Suprapubic skin (tissue), 4 donors: ENCODE measurements at regions not wholly inside any gene's neighbourhood (a gene's known extent, or its start where the extent isn't known, plus 50 kb on each side); places are given as distances from the start of the nearest gene placed in this dataset.

ENCODE experiments used
- CTCF ChIP-seq, 2 donors: fragments of 200-600 bp in 1 of 2; fragments of 450-650 bp in 1 of 2; sonication (generic) in 1 of 2; IDR thresholded peaks; one replicate each; pipeline ENCODE4 v1.5.1; 2016 to 2019; ENCODE audit warnings: antibody characterized with exemption in 2 of 2, mild to moderate bottlenecking in 1 of 2, moderate library complexity in 1 of 2
- POLR2A ChIP-seq, 2 donors: fragments of 450-650 bp; IDR thresholded peaks; one replicate each; pipeline ENCODE4 v1.6.1; 2017; ENCODE audit warnings: antibody characterized with exemption in 2 of 2, mild to moderate bottlenecking in 2 of 2, moderate library complexity in 2 of 2
- POLR2AphosphoS5 ChIP-seq, 3 donors: sonication (generic); formaldehyde crosslinking; IDR thresholded peaks; one replicate each; pipeline ENCODE4 v1.6.1; 2017; ENCODE audit warnings: antibody characterized with exemption in 3 of 3

GRCh38 chr15:88975891-88976290 is 62.7 kb upstream of the MFGE8 start:
- no peak for TF ChIP-seq POLR2A (IDR thresholded peaks at IDR 0.05)
- no peak for TF ChIP-seq CTCF (IDR thresholded peaks at IDR 0.05)
- no peak for TF ChIP-seq POLR2AphosphoS5 (IDR thresholded peaks at IDR 0.05)
